MCF 10A (cell line): ENCODE measurements at regions not wholly inside any gene's neighbourhood (a gene's known extent, or its start where the extent isn't known, plus 50 kb on each side); places are given as distances from the start of the nearest gene placed in this dataset.

Experiments
- BruUV-seq: library from RNA; stranded (reverse); fragments of 400-500 nt; replicated peaks from 2 replicates; lab custom pipeline; 2021; lab: Mats Ljungman, UMichigan
- CTCF ChIA-PET: fragments of 300-600 bp; sonication (Branson Sonifier 250); formaldehyde crosslinking; extraction: SDS; loops from one replicate; lab custom pipeline; 2021; ENCODE audit warnings: antibody characterized with exemption, inconsistent platforms; lab: Yijun Ruan, JAX
- POLR2A ChIA-PET: fragments of 300-600, 350-650 bp; sonication (Branson Sonifier 250); formaldehyde crosslinking; extraction: SDS; loops from one replicate; lab custom pipeline; 2020; ENCODE audit warnings: antibody characterized with exemption, inconsistent platforms; lab: Yijun Ruan, JAX
- DNase-seq: peaks from one replicate; pipeline ENCODE4 v3.0.0-alpha.2; 2018; ENCODE audit not compliant: unreplicated experiment
- H3K27ac Mint-ChIP-seq: one replicate; pipeline ENCODE4 v1.8.0; 2022; ENCODE audit warnings: mild to moderate bottlenecking, low read depth, mixed read lengths; ENCODE audit not compliant: unreplicated experiment
- H3K27me3 Mint-ChIP-seq: one replicate; pipeline ENCODE4 v1.8.0; 2022; ENCODE audit warnings: mixed read lengths; ENCODE audit not compliant: insufficient read depth, unreplicated experiment
- H3K36me3 Mint-ChIP-seq: one replicate; pipeline ENCODE4 v1.8.0; 2022; ENCODE audit warnings: mild to moderate bottlenecking, moderate library complexity, mixed read lengths; ENCODE audit not compliant: insufficient read depth, unreplicated experiment
- H3K4me1 Mint-ChIP-seq: one replicate; pipeline ENCODE4 v1.8.0; 2022; ENCODE audit warnings: mixed read lengths; ENCODE audit not compliant: insufficient read depth, unreplicated experiment
- H3K4me3 Mint-ChIP-seq: one replicate; pipeline ENCODE4 v1.8.0; 2022; ENCODE audit warnings: mild to moderate bottlenecking, moderate library complexity, mixed read lengths; ENCODE audit not compliant: unreplicated experiment
- H3K9me3 Mint-ChIP-seq: one replicate; pipeline ENCODE4 v1.8.0; 2022; ENCODE audit warnings: mixed read lengths; ENCODE audit not compliant: unreplicated experiment
- CTCF ChIP-seq: fragments of 200-600 bp; IDR thresholded peaks from one replicate; pipeline ENCODE4 v1.8.0; 2022; ENCODE audit warnings: antibody characterized with exemption, mild to moderate bottlenecking; ENCODE audit not compliant: unreplicated experiment
- intact Hi-C: fragments of 100-400 bp; cut with micrococcal nuclease; formaldehyde crosslinking; loops from 2 replicates; pipeline ENCODE4 v1.14.1; 2022

- Mint-ChIP-seq H3K27me3 (no peaks in the 10 kb centered on the region), H3K4me1 (no peaks in the 10 kb centered on the region), H3K36me3 (peaks cover 5% of the 10 kb centered on the region), H3K27ac (no peak overlapping the region), H3K4me3 (no peak overlapping the region), H3K9me3 (no peaks in the 10 kb centered on the region)
- ChIA-PET CTCF (interaction anchor here (0.6 to 1.4 kb wide), 4 partner anchors 26 to 518 kb away, joined by 3 to 4 read pairs (median 4); partner anchors contain the start of gene IVNS1ABP), POLR2A (interaction anchor here (0.9 to 1.7 kb wide), 2 partner anchors 14 to 356 kb away, joined by 3 to 5 read pairs; no protein-coding TSS in a partner anchor)
- TF ChIP-seq CTCF = no peak
- no peak for DNase-seq
- no TSS peak for BruUV-seq
- intact Hi-C loops = no loop called here
Measured at GRCh38 chr1:185674201-185674600, 60.0 kb upstream of the HMCN1 start.

DNA sequence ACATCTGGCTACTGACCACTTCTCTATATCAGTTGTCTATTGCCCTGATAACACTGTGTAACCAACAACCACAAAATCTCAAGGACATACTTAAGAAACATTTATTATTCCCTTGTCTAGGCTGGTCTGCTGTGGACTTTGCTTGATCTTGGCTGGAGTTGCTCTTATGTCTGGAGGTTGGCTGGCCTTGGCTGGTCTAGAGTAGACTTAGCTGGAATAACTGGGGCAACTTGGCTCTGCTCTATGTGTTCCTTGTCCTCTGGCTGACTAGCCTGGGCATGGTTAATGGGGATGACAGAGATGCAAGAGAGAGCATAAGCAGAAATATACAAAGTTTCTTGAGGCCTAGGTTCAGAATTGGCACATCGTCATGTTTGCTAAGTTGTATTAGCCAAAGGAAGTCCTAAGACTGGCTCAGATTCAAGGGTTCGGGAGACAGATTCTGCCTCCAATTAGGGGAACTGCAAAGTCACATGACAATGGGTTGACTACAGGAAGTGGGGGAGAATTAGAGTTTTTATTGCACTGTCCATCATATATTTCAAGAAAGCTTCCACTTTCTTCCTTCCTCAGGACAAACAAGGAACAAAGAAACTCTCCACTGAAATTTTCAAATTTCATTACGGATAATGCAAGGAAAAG lies 61.4 kb upstream of the HMCN1 start:
- no peak overlapping the region for H3K27ac Mint-ChIP-seq
- POLR2A ChIA-PET = no interaction called here
- CTCF ChIA-PET = interaction anchor here (0.8 to 4.0 kb wide), 7 partner anchors 7 to 380 kb away, joined by 3 to 72 read pairs (median 5); partner anchors contain the start of gene IVNS1ABP
- H3K27me3 Mint-ChIP-seq = no peaks in the 10 kb centered on the region
- no peak overlapping the region for H3K4me3 Mint-ChIP-seq
- no peak for DNase-seq
- intact Hi-C loops = no loop called here
- no TSS peak for BruUV-seq
- no peak for TF ChIP-seq CTCF
- no peaks in the 10 kb centered on the region for H3K9me3 Mint-ChIP-seq
- H3K4me1 Mint-ChIP-seq = no peaks in the 10 kb centered on the region
- peaks cover 5% of the 10 kb centered on the region for H3K36me3 Mint-ChIP-seq

GRCh38 chr1:185670187-185670627 lies 64.0 kb upstream of the HMCN1 start:
- BruUV-seq = no TSS peak
- peak; percentile 78 for TF ChIP-seq CTCF
- Mint-ChIP-seq H3K9me3 (no peaks in the 10 kb centered on the region), H3K4me1 (no peaks in the 10 kb centered on the region), H3K4me3 (no peak overlapping the region), H3K27ac (no peak overlapping the region), H3K27me3 (no peaks in the 10 kb centered on the region), H3K36me3 (peaks cover 5% of the 10 kb centered on the region)
- ChIA-PET POLR2A (interaction anchor here (0.9 to 3.0 kb wide), 8 partner anchors 10 to 432 kb away, joined by 3 to 23 read pairs (median 5); partner anchors contain the start of gene IVNS1ABP), CTCF (interaction anchor here (0.6 to 4.0 kb wide), 61 partner anchors 9 to 918 kb away, joined by 3 to 72 read pairs (median 4); partner anchors contain the start of genes IVNS1ABP, NIBAN1 and TRMT1L)
- intact Hi-C loops = loop anchor here (1.0 to 2.0 kb wide), 4 partner anchors 74 to 499 kb away; partner anchors contain the start of gene IVNS1ABP
- peak; percentile 69 for DNase-seq

- intact Hi-C loops = no loop called here
Measured at GRCh38 chr1:185668013-185668412, 66.2 kb upstream of the HMCN1 start.

More at GRCh38 chr1:185668013-185668412, 66.2 kb upstream of the HMCN1 start:
- no peak for DNase-seq
- ChIA-PET POLR2A (no interaction called here), CTCF (interaction anchor here (2.8 kb wide), 1 partner anchor 13 kb away, joined by 6 read pairs; no protein-coding TSS in a partner anchor)
- Mint-ChIP-seq H3K9me3 (no peaks in the 10 kb centered on the region), H3K27me3 (no peaks in the 10 kb centered on the region), H3K4me3 (no peak overlapping the region), H3K4me1 (no peaks in the 10 kb centered on the region), H3K36me3 (peaks cover 5% of the 10 kb centered on the region), H3K27ac (no peak overlapping the region)
- BruUV-seq = no TSS peak
- TF ChIP-seq CTCF = no peak
